ENCODE measurements at regions not wholly inside any gene's neighbourhood (a gene's known extent, or its start where the extent isn't known, plus 50 kb on each side); places are given as distances from the start of the nearest gene placed in this dataset.

- no peak for TF ChIP-seq EZH2phosphoT487 (IDR thresholded peaks at IDR 0.05; ENCODE audit: borderline replicate concordance)
- TF ChIP-seq CTCF (conservative IDR thresholded peaks at IDR 0.05; ENCODE audit: low read length), result no peak
- Histone ChIP-seq H3K4me1 (ENCODE audit: insufficient read depth, low read length, poor library complexity, severe bottlenecking) (no peaks in the 10 kb centered on the region), H2AFZ (ENCODE audit: low read length) (no peak overlapping the region), H3K36me3 (ENCODE audit: insufficient read depth, low read length) (no peaks in the 10 kb centered on the region), H3K9me3 (ENCODE audit: insufficient read depth, low read depth, low read length) (no peaks in the 10 kb centered on the region), H3K79me2 (ENCODE audit: insufficient read depth, low read length) (no peaks in the 10 kb centered on the region), H4K20me1 (ENCODE audit: insufficient read depth, low read length, poor library complexity, severe bottlenecking) (no peaks in the 10 kb centered on the region), H3K27me3 (ENCODE audit: insufficient read depth, low read length, poor library complexity, severe bottlenecking) (no peaks in the 10 kb centered on the region), H3K9ac (ENCODE audit: low read depth, low read length, poor library complexity, severe bottlenecking) (no peak overlapping the region), H3K4me3 (ENCODE audit: low read length, poor library complexity, severe bottlenecking) (no peak overlapping the region), H3K9me2 (replicated peaks; ENCODE audit: low read depth, low read length) (no peaks in the 10 kb centered on the region), H3K4me2 (ENCODE audit: low read depth, low read length, poor library complexity, severe bottlenecking) (no peak overlapping the region), H3F3A (ENCODE audit: low read depth) (no peaks in the 10 kb centered on the region)
Observed at GRCh38 chr1:8203551-8203950, 114.4 kb upstream of the SLC45A1 start.

- Histone ChIP-seq H3K79me2 (ENCODE audit: insufficient read depth, low read length) (no peaks in the 10 kb centered on the region), H3F3A (ENCODE audit: low read depth) (no peaks in the 10 kb centered on the region), H3K9ac (ENCODE audit: low read depth, low read length, poor library complexity, severe bottlenecking) (no peak overlapping the region), H2AFZ (ENCODE audit: low read length) (no peak overlapping the region), H4K20me1 (ENCODE audit: insufficient read depth, low read length, poor library complexity, severe bottlenecking) (no peaks in the 10 kb centered on the region), H3K4me3 (ENCODE audit: low read length, poor library complexity, severe bottlenecking) (no peak overlapping the region), H3K4me1 (ENCODE audit: insufficient read depth, low read length, poor library complexity, severe bottlenecking) (no peaks in the 10 kb centered on the region), H3K4me2 (ENCODE audit: low read depth, low read length, poor library complexity, severe bottlenecking) (no peak overlapping the region), H3K27me3 (ENCODE audit: insufficient read depth, low read length, poor library complexity, severe bottlenecking) (no peaks in the 10 kb centered on the region), H3K9me3 (ENCODE audit: insufficient read depth, low read depth, low read length) (no peaks in the 10 kb centered on the region), H3K36me3 (ENCODE audit: insufficient read depth, low read length) (no peaks in the 10 kb centered on the region), H3K9me2 (replicated peaks; ENCODE audit: low read depth, low read length) (no peaks in the 10 kb centered on the region)
- TF ChIP-seq EZH2phosphoT487 (IDR thresholded peaks at IDR 0.05; ENCODE audit: borderline replicate concordance), result no peak
Observed at GRCh38 chr1:8203056-8203455, 114.9 kb upstream of the SLC45A1 start.

- Histone ChIP-seq H2AFZ (ENCODE audit: low read length) (no peak overlapping the region), H3F3A (ENCODE audit: low read depth) (no peaks in the 10 kb centered on the region), H3K9me2 (replicated peaks; ENCODE audit: low read depth, low read length) (no peaks in the 10 kb centered on the region), H3K79me2 (ENCODE audit: insufficient read depth, low read length) (no peaks in the 10 kb centered on the region), H3K9me3 (ENCODE audit: insufficient read depth, low read depth, low read length) (no peaks in the 10 kb centered on the region), H3K9ac (ENCODE audit: low read depth, low read length, poor library complexity, severe bottlenecking) (no peak overlapping the region), H3K4me1 (ENCODE audit: insufficient read depth, low read length, poor library complexity, severe bottlenecking) (no peaks in the 10 kb centered on the region), H3K36me3 (ENCODE audit: insufficient read depth, low read length) (no peaks in the 10 kb centered on the region), H3K4me3 (ENCODE audit: low read length, poor library complexity, severe bottlenecking) (no peak overlapping the region), H3K27me3 (ENCODE audit: insufficient read depth, low read length, poor library complexity, severe bottlenecking) (no peaks in the 10 kb centered on the region), H3K4me2 (ENCODE audit: low read depth, low read length, poor library complexity, severe bottlenecking) (no peak overlapping the region), H4K20me1 (ENCODE audit: insufficient read depth, low read length, poor library complexity, severe bottlenecking) (no peaks in the 10 kb centered on the region)
- TF ChIP-seq EZH2phosphoT487 (IDR thresholded peaks at IDR 0.05; ENCODE audit: borderline replicate concordance) (no peak), CTCF (conservative IDR thresholded peaks at IDR 0.05; ENCODE audit: low read length) (no peak)
Observed at GRCh38 chr1:8202182-8202905, 115.6 kb upstream of the SLC45A1 start.

GRCh38 chr1:8201331-8201861 lies 116.5 kb upstream of the SLC45A1 start:
- Histone ChIP-seq H3K4me1 (ENCODE audit: insufficient read depth, low read length, poor library complexity, severe bottlenecking) (no peaks in the 10 kb centered on the region), H3K27me3 (ENCODE audit: insufficient read depth, low read length, poor library complexity, severe bottlenecking) (no peaks in the 10 kb centered on the region), H3K9me3 (ENCODE audit: insufficient read depth, low read depth, low read length) (no peaks in the 10 kb centered on the region), H4K20me1 (ENCODE audit: insufficient read depth, low read length, poor library complexity, severe bottlenecking) (no peaks in the 10 kb centered on the region), H3K9me2 (replicated peaks; ENCODE audit: low read depth, low read length) (no peaks in the 10 kb centered on the region), H3F3A (ENCODE audit: low read depth) (no peaks in the 10 kb centered on the region), H2AFZ (ENCODE audit: low read length) (no peak overlapping the region), H3K36me3 (ENCODE audit: insufficient read depth, low read length) (no peaks in the 10 kb centered on the region), H3K79me2 (ENCODE audit: insufficient read depth, low read length) (no peaks in the 10 kb centered on the region), H3K4me2 (ENCODE audit: low read depth, low read length, poor library complexity, severe bottlenecking) (no peak overlapping the region), H3K9ac (ENCODE audit: low read depth, low read length, poor library complexity, severe bottlenecking) (no peak overlapping the region), H3K4me3 (ENCODE audit: low read length, poor library complexity, severe bottlenecking) (no peak overlapping the region)
- no peak for TF ChIP-seq EZH2phosphoT487 (IDR thresholded peaks at IDR 0.05; ENCODE audit: borderline replicate concordance)
- TF ChIP-seq CTCF (conservative IDR thresholded peaks at IDR 0.05; ENCODE audit: low read length), result no peak

Measured in Loucy (cell line).